Activated naive CD4-positive, alpha-beta T cell treated with anti-CD3 and anti-CD28 coated beads for 36 hours (primary cell): ENCODE measurements at regions not wholly inside any gene's neighbourhood (a gene's known extent, or its start where the extent isn't known, plus 50 kb on each side); places are given as distances from the start of the nearest gene placed in this dataset.

Experiments used
- CTCF ChIA-PET: fragments of 350-600 bp; sonication (Branson Sonifier 250); formaldehyde crosslinking; loops from one replicate; lab custom pipeline; 2021; ENCODE audit warnings: antibody characterized with exemption; lab: Charles Lee
- DNase-seq: peaks from one replicate; pipeline ENCODE4 v3.0.0-alpha.2; 2020
- H3K27ac Mint-ChIP-seq: one replicate; pipeline ENCODE4 v1.8.0; 2021; ENCODE audit warnings: mild to moderate bottlenecking, mixed read lengths
- H3K27me3 Mint-ChIP-seq: one replicate; pipeline ENCODE4 v1.8.0; 2021; ENCODE audit warnings: low read depth, mixed read lengths
- H3K36me3 Mint-ChIP-seq: one replicate; pipeline ENCODE4 v1.8.0; 2021; ENCODE audit warnings: low read depth, mixed read lengths
- H3K4me1 Mint-ChIP-seq: one replicate; pipeline ENCODE4 v1.8.0; 2021; ENCODE audit warnings: low read depth, mixed read lengths
- H3K4me3 Mint-ChIP-seq: one replicate; pipeline ENCODE4 v1.8.0; 2021; ENCODE audit warnings: mild to moderate bottlenecking, moderate library complexity, mixed read lengths
- H3K9me3 Mint-ChIP-seq: one replicate; pipeline ENCODE4 v1.8.0; 2021; ENCODE audit warnings: mixed read lengths
- intact Hi-C: fragments of 100-400 bp; cut with micrococcal nuclease; formaldehyde crosslinking; loops from one replicate; pipeline ENCODE4 v1.15.1; 2023

- H3K4me3 Mint-ChIP-seq, result no peak overlapping the region
- H3K27me3 Mint-ChIP-seq, result no peaks in the 10 kb centered on the region
These were observed 241.1 kb upstream of the RAB4A start for GRCh38 chr1:229029879-229030235.

DNA sequence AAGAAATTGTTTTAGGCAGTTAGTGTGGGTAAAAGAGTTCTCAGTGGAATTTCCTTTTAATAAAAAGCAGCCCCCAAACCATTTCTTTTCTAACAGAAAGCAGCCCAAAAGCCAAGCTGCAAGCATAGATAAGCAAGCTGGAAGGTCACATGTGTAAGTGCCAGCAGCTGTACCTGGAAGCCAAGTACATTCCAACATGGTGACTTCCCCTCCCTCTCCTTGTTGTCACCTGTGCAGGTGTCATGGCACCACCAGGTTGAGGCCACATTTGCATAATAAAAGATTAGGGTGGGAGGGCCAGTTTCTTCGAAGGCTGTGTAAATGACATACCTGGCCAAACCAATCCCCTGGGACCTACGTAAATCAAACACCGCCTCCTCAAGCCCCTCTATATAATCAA lies 240.3 kb upstream of the RAB4A start:
- DNase-seq, result no peak
- intact Hi-C loops, result no loop called here
- Mint-ChIP-seq H3K4me3 (no peak overlapping the region), H3K36me3 (no peaks in the 10 kb centered on the region), H3K9me3 (no peaks in the 10 kb centered on the region), H3K27me3 (no peaks in the 10 kb centered on the region), H3K27ac (no peak overlapping the region), H3K4me1 (peaks cover 16% of the 10 kb centered on the region)
- CTCF ChIA-PET, result no interaction called here

More at GRCh38 chr1:229029879-229030235, 241.1 kb upstream of the RAB4A start:
- Mint-ChIP-seq H3K27ac (no peak overlapping the region), H3K36me3 (no peaks in the 10 kb centered on the region), H3K9me3 (no peaks in the 10 kb centered on the region), H3K4me1 (peaks cover 11% of the 10 kb centered on the region)
- intact Hi-C loops, result no loop called here
- no peak for DNase-seq
- CTCF ChIA-PET, result interaction anchor here (0.9 to 1.2 kb wide), 2 partner anchors 21 to 44 kb away, joined by 3 read pairs; no protein-coding TSS in a partner anchor

GRCh38 chr1:229031061-229031460 lies 239.8 kb upstream of the RAB4A start:
- H3K9me3 Mint-ChIP-seq, result no peaks in the 10 kb centered on the region
- H3K36me3 Mint-ChIP-seq, result no peaks in the 10 kb centered on the region
- no peak for DNase-seq
- no peaks in the 10 kb centered on the region for H3K27me3 Mint-ChIP-seq
- intact Hi-C loops, result no loop called here
- no peak overlapping the region for H3K4me3 Mint-ChIP-seq
- CTCF ChIA-PET, result no interaction called here
- H3K4me1 Mint-ChIP-seq, result peaks cover 17% of the 10 kb centered on the region
- H3K27ac Mint-ChIP-seq, result no peak overlapping the region

DNA sequence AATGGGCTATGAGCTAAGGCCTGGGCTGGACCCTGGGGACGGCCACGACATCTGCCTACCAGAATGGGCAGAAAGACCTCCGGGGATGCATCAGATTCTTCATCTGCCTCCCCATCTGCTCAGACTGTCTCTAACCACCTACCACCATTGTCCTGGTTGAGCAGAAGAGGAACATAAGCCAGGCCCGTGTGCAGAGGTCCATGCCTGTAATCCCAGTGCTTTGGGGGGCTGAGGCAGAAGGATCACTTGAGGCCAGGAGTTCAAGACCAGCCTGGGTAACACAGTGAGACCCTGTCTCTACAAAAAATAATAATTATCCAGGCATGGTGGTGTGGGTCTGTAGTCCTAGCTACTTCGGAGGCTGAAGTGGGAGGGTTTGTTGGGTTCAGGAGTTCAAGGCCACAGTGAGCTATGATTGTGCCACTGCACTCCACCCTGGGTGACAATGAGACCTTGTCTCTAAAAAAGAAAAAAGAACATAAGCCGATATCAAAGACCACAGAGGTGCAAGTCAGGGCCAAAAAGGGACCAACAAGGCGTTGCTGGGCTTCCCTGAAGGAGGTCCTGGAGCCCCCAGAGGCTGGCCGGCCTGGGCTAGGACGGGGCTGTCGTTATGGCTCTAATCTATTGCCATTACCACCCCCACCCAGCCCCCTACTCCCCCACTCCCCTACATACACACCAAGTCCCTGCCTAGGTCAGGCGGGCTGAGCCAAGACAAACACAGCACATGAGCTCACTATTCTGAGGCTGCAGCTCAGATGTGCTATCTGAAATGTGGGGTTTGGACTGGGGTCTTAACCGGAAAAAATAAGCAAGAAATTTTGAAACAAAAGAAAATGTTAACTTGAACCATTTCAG lies 239.2 kb upstream of the RAB4A start:
- Mint-ChIP-seq H3K9me3 (no peaks in the 10 kb centered on the region), H3K4me3 (no peak overlapping the region), H3K27me3 (no peaks in the 10 kb centered on the region), H3K36me3 (no peaks in the 10 kb centered on the region), H3K4me1 (peaks cover 17% of the 10 kb centered on the region), H3K27ac (no peak overlapping the region)
- intact Hi-C loops, result no loop called here
- CTCF ChIA-PET, result no interaction called here
- DNase-seq, result no peak

- Mint-ChIP-seq H3K9me3 (no peaks in the 10 kb centered on the region), H3K27me3 (no peaks in the 10 kb centered on the region), H3K27ac (no peak overlapping the region), H3K4me3 (no peak overlapping the region), H3K36me3 (no peaks in the 10 kb centered on the region), H3K4me1 (peaks cover 11% of the 10 kb centered on the region)
- DNase-seq, result no peak
- intact Hi-C loops, result no loop called here
- CTCF ChIA-PET, result no interaction called here
These were observed 238.5 kb upstream of the RAB4A start for GRCh38 chr1:229032375-229032774.

GRCh38 chr1:229033480-229033879 lies 237.4 kb upstream of the RAB4A start:
- CTCF ChIA-PET, result interaction anchor here (1.4 to 1.6 kb wide), 2 partner anchors 76 to 194 kb away, joined by 3 to 4 read pairs; no protein-coding TSS in a partner anchor
- intact Hi-C loops, result no loop called here
- Mint-ChIP-seq H3K36me3 (no peaks in the 10 kb centered on the region), H3K9me3 (no peaks in the 10 kb centered on the region), H3K27ac (no peak overlapping the region), H3K4me1 (peaks cover 6% of the 10 kb centered on the region), H3K27me3 (peaks cover 2% of the 10 kb centered on the region), H3K4me3 (no peak overlapping the region)
- DNase-seq, result no peak

- Mint-ChIP-seq H3K9me3 (no peaks in the 10 kb centered on the region), H3K27ac (no peak overlapping the region), H3K4me1 (peaks cover 6% of the 10 kb centered on the region), H3K27me3 (peaks cover 2% of the 10 kb centered on the region), H3K4me3 (no peak overlapping the region), H3K36me3 (no peaks in the 10 kb centered on the region)
- intact Hi-C loops, result no loop called here
- no peak for DNase-seq
- CTCF ChIA-PET, result interaction anchor here (1.4 to 1.6 kb wide), 2 partner anchors 77 to 193 kb away, joined by 3 to 4 read pairs; no protein-coding TSS in a partner anchor
These were observed 236.6 kb upstream of the RAB4A start for GRCh38 chr1:229034342-229034741.

GRCh38 chr1:229035054-229035747 lies 235.7 kb upstream of the RAB4A start:
- DNase-seq, result no peak
- Mint-ChIP-seq H3K4me3 (no peak overlapping the region), H3K27ac (no peak overlapping the region), H3K36me3 (no peaks in the 10 kb centered on the region), H3K9me3 (no peaks in the 10 kb centered on the region), H3K4me1 (peaks cover 6% of the 10 kb centered on the region), H3K27me3 (peaks cover 3% of the 10 kb centered on the region)
- intact Hi-C loops, result no loop called here
- CTCF ChIA-PET, result interaction anchor here (1.4 kb wide), 1 partner anchor 49 kb away, joined by 3 read pairs; no protein-coding TSS in a partner anchor

- CTCF ChIA-PET, result interaction anchor here (1.4 kb wide), 1 partner anchor 49 kb away, joined by 3 read pairs; no protein-coding TSS in a partner anchor
- DNase-seq, result no peak
- H3K27ac Mint-ChIP-seq, result no peak overlapping the region
- no peaks in the 10 kb centered on the region for H3K9me3 Mint-ChIP-seq
- peaks cover 6% of the 10 kb centered on the region for H3K4me1 Mint-ChIP-seq
- no peak overlapping the region for H3K4me3 Mint-ChIP-seq
- intact Hi-C loops, result no loop called here
- H3K36me3 Mint-ChIP-seq, result no peaks in the 10 kb centered on the region
- peaks cover 3% of the 10 kb centered on the region for H3K27me3 Mint-ChIP-seq
These were observed 235.2 kb upstream of the RAB4A start for GRCh38 chr1:229035748-229036082.

GRCh38 chr1:229037806-229038405 lies 233.0 kb upstream of the RAB4A start:
- H3K27ac Mint-ChIP-seq, result no peak overlapping the region
- H3K27me3 Mint-ChIP-seq, result peaks cover 3% of the 10 kb centered on the region
- no peaks in the 10 kb centered on the region for H3K9me3 Mint-ChIP-seq
- H3K36me3 Mint-ChIP-seq, result no peaks in the 10 kb centered on the region
- peaks cover 6% of the 10 kb centered on the region for H3K4me1 Mint-ChIP-seq
- intact Hi-C loops, result no loop called here
- CTCF ChIA-PET, result no interaction called here
- H3K4me3 Mint-ChIP-seq, result no peak overlapping the region
- DNase-seq, result no peak

- Mint-ChIP-seq H3K36me3 (no peaks in the 10 kb centered on the region), H3K27ac (no peak overlapping the region), H3K9me3 (no peaks in the 10 kb centered on the region), H3K27me3 (peaks cover 3% of the 10 kb centered on the region), H3K4me1 (no peaks in the 10 kb centered on the region), H3K4me3 (no peak overlapping the region)
- DNase-seq, result no peak
- intact Hi-C loops, result no loop called here
- CTCF ChIA-PET, result no interaction called here
These were observed 230.1 kb upstream of the RAB4A start for GRCh38 chr1:229040630-229041358.

DNA sequence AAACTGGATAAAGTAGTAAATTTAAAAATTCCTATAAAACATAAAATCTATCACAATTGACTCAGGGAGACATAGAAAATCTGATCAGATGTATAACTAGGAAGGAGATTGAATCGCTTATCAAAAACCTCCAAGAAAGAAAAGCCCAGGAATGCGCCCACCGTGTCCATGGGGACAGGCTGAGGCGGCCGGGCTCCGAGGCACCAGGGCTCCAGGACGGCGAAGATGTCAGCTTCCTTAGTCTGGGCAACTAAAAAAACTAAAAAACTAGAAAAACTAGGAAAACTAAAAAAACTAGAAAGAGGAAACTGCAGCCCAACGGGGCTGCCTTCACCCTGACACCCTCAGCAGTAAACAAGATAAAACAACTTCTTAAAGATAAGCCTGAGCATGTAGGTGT lies 229.0 kb upstream of the RAB4A start:
- DNase-seq, result no peak
- CTCF ChIA-PET, result no interaction called here
- Mint-ChIP-seq H3K27ac (no peak overlapping the region), H3K36me3 (no peaks in the 10 kb centered on the region), H3K4me1 (no peaks in the 10 kb centered on the region), H3K27me3 (peaks cover 3% of the 10 kb centered on the region), H3K9me3 (no peaks in the 10 kb centered on the region), H3K4me3 (no peak overlapping the region)
- intact Hi-C loops, result no loop called here
